ENCODE measurements at regions not wholly inside any gene's neighbourhood (a gene's known extent, or its start where the extent isn't known, plus 50 kb on each side); places are given as distances from the start of the nearest gene placed in this dataset.

GRCh38 chr2:211259831-211260476 is 703.6 kb downstream of the CPS1 start:
- no peak overlapping the region for H3K9ac ChIP-seq (ENCODE audit: insufficient read length)
- peak; percentile 99 for DNase-seq (ENCODE audit: low read depth, low spot score)
- TF ChIP-seq EZH2 (IDR thresholded peaks at IDR 0.05) (no peak), POLR2AphosphoS5 (IDR thresholded peaks at IDR 0.05; ENCODE audit: borderline replicate concordance, low read depth, low read length) (peak; percentile 77; the same call in 1 of the 2 replicates), FOXP2 (optimal IDR thresholded peaks at IDR 0.05; ENCODE audit: control extremely low read depth, extremely low read length, insufficient read depth) (peak; percentile 73)
- H3K36me3 ChIP-seq (ENCODE audit: insufficient read depth, low read length), result no peaks in the 10 kb centered on the region; the same call in 1 of the 2 replicates
- 0 out of 2 replicates have a peak, but pooled peaks cover 5% of the 10 kb centered on the region for H3K9me3 ChIP-seq (ENCODE audit: low read depth, low read length)
- H3K27ac ChIP-seq, result peak overlapping the region; percentile 97
- H3K4me3 ChIP-seq, result peak overlapping the region; percentile 23; the same call in 1 of the 2 replicates

- Histone ChIP-seq H3K9ac (ENCODE audit: insufficient read length) (no peak overlapping the region), H3K27ac (no peak overlapping the region), H3K4me3 (no peak overlapping the region), H3K36me3 (ENCODE audit: insufficient read depth, low read length) (no peaks in the 10 kb centered on the region), H3K9me3 (ENCODE audit: low read depth, low read length) (peaks cover 3% of the 10 kb centered on the region; the same call in 1 of the 2 replicates)
- DNase-seq (ENCODE audit: low read depth, low spot score), result no peak
- no peak for TF ChIP-seq EZH2 (IDR thresholded peaks at IDR 0.05)
- TF ChIP-seq POLR2AphosphoS5 (IDR thresholded peaks at IDR 0.05; ENCODE audit: borderline replicate concordance, low read depth, low read length), result no peak
- TF ChIP-seq FOXP2 (optimal IDR thresholded peaks at IDR 0.05; ENCODE audit: control extremely low read depth, extremely low read length, insufficient read depth), result no peak
These were observed 713.9 kb downstream of the CPS1 start for GRCh38 chr2:211270257-211270656.

- Histone ChIP-seq H3K9me3 (ENCODE audit: low read depth, low read length) (no peaks in the 10 kb centered on the region), H3K4me3 (no peak overlapping the region), H3K36me3 (ENCODE audit: insufficient read depth, low read length) (no peaks in the 10 kb centered on the region), H3K27ac (no peak overlapping the region), H3K9ac (ENCODE audit: insufficient read length) (no peak overlapping the region)
- DNase-seq (ENCODE audit: low read depth, low spot score), result no peak
- TF ChIP-seq FOXP2 (optimal IDR thresholded peaks at IDR 0.05; ENCODE audit: control extremely low read depth, extremely low read length, insufficient read depth) (no peak), EZH2 (IDR thresholded peaks at IDR 0.05) (no peak)
These were observed 725.2 kb downstream of the CPS1 start for GRCh38 chr2:211281430-211282073.

GRCh38 chr2:211302676-211303075 is 746.3 kb downstream of the CPS1 start:
- TF ChIP-seq POLR2AphosphoS5 (IDR thresholded peaks at IDR 0.05; ENCODE audit: borderline replicate concordance, low read depth, low read length) (no peak), FOXP2 (optimal IDR thresholded peaks at IDR 0.05; ENCODE audit: control extremely low read depth, extremely low read length, insufficient read depth) (no peak), EZH2 (IDR thresholded peaks at IDR 0.05) (no peak)

GRCh38 chr2:211306929-211307328 is 750.5 kb downstream of the CPS1 start:
- DNase-seq (ENCODE audit: low read depth, low spot score), result no peak
- Histone ChIP-seq H3K27ac (no peak overlapping the region), H3K4me3 (no peak overlapping the region), H3K9me3 (ENCODE audit: low read depth, low read length) (no peaks in the 10 kb centered on the region), H3K9ac (ENCODE audit: insufficient read length) (no peak overlapping the region), H3K36me3 (ENCODE audit: insufficient read depth, low read length) (no peaks in the 10 kb centered on the region)
- no peak for TF ChIP-seq POLR2AphosphoS5 (IDR thresholded peaks at IDR 0.05; ENCODE audit: borderline replicate concordance, low read depth, low read length)
- no peak for TF ChIP-seq EZH2 (IDR thresholded peaks at IDR 0.05)
- TF ChIP-seq FOXP2 (optimal IDR thresholded peaks at IDR 0.05; ENCODE audit: control extremely low read depth, extremely low read length, insufficient read depth), result no peak

More at GRCh38 chr2:211302676-211303075, 746.3 kb downstream of the CPS1 start:
- no peak overlapping the region for H3K9ac ChIP-seq (ENCODE audit: insufficient read length)
- no peaks in the 10 kb centered on the region for H3K36me3 ChIP-seq (ENCODE audit: insufficient read depth, low read length)
- no peak overlapping the region for H3K27ac ChIP-seq
- H3K9me3 ChIP-seq (ENCODE audit: low read depth, low read length), result no peaks in the 10 kb centered on the region
- DNase-seq (ENCODE audit: low read depth, low spot score), result no peak
- no peak overlapping the region for H3K4me3 ChIP-seq
